ENCODE measurements at regions not wholly inside any gene's neighbourhood (a gene's known extent, or its start where the extent isn't known, plus 50 kb on each side); places are given as distances from the start of the nearest gene placed in this dataset.

DNA sequence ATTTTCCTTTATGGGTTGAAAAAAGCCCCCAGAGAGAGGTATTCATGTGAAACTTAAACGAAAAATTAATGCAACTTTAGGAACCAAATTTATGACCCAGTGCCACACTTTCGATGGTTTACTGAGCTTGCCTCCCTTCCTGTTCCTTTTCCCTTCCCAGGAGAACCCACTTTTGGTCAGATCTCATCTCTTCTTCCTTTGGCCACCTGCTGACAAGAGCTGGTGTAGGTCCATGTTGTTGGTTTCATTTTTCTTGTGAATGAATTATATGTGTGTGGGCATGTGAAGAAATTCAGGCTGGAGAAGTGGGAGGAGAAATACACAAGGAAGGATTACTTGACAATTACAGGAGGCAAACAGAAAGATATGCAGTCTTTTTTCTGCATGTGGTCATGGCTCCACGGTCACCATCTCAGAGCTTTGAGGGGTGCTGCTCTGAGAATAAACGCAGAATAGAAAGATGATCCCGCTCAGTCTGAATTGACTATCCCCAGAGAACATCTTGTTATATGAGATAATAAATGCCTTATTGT, 111.3 kb upstream of the TCF4 start:
- TF ChIP-seq, protein P1, sequence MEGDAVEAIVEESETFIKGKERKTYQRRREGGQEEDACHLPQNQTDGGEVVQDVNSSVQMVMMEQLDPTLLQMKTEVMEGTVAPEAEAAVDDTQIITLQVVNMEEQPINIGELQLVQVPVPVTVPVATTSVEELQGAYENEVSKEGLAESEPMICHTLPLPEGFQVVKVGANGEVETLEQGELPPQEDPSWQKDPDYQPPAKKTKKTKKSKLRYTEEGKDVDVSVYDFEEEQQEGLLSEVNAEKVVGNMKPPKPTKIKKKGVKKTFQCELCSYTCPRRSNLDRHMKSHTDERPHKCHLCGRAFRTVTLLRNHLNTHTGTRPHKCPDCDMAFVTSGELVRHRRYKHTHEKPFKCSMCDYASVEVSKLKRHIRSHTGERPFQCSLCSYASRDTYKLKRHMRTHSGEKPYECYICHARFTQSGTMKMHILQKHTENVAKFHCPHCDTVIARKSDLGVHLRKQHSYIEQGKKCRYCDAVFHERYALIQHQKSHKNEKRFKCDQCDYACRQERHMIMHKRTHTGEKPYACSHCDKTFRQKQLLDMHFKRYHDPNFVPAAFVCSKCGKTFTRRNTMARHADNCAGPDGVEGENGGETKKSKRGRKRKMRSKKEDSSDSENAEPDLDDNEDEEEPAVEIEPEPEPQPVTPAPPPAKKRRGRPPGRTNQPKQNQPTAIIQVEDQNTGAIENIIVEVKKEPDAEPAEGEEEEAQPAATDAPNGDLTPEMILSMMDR (IDR thresholded peaks at IDR 0.05; ENCODE audit: low read length): no peak
- TF ChIP-seq EZH2 (optimal IDR thresholded peaks at IDR 0.05; ENCODE audit: low read depth, low read length): no peak

Measured in MM.1S (cell line).